Stimulated activated naive CD8-positive, alpha-beta T cell treated with anti-CD3 and anti-CD28 coated beads, Interleukin-15, amount 100 ng/mL, for 72 hours (primary cell): ENCODE measurements at regions not wholly inside any gene's neighbourhood (a gene's known extent, or its start where the extent isn't known, plus 50 kb on each side); places are given as distances from the start of the nearest gene placed in this dataset.
"Not testable (repeated sequence)": the region's sequence is repeated elsewhere in the genome, so short reads cannot be mapped to it uniquely, and the experiment has no call there.

Experiments
- ATAC-seq: fragments of 150-1000 bp; cut with Tn5 transposase; 2 replicates; pipeline ENCODE4 v1.10.0; 2021; ENCODE audit warnings: mild to moderate bottlenecking, moderate library complexity
- DNase-seq, 2 donors: peaks; one replicate each; pipeline ENCODE4 v3.0.0; 2021 to 2022
- H3K27ac Mint-ChIP-seq, 2 donors: one replicate each; pipeline ENCODE4 v1.8.0; 2022; ENCODE audit warnings: mild to moderate bottlenecking in 2 of 2, mixed read lengths in 2 of 2, moderate library complexity in 2 of 2
- H3K27me3 Mint-ChIP-seq: one replicate; pipeline ENCODE4 v1.8.0; 2022; ENCODE audit warnings: mixed read lengths
- H3K4me1 Mint-ChIP-seq: one replicate; pipeline ENCODE4 v1.8.0; 2022; ENCODE audit warnings: mild to moderate bottlenecking, mixed read lengths
- H3K4me3 Mint-ChIP-seq, 2 donors: one replicate each; pipeline ENCODE4 v1.8.0; 2022; ENCODE audit warnings: mild to moderate bottlenecking in 2 of 2, mixed read lengths in 2 of 2, moderate library complexity in 1 of 2
- H3K9me3 Mint-ChIP-seq, 2 donors: one replicate each; pipeline ENCODE4 v1.8.0; 2022; ENCODE audit warnings: mixed read lengths in 2 of 2

DNA sequence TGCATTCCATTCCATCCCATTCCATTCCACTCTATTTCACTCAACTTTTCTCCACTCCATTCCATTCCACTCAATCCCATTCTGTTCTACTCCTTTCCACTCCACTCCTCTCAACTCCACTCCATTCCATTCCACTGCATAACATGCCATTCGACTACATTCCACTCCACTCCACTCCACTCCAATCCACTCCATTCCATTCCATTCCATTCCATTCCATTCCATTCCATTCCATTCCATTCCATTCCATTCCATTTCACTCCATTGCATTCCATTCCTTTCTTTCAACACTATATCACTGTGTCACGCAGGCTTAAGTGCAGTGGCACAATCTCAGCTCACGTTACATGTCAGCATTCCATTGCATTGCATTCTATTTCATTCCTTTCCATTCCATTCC is 1430.4 kb downstream of the TSPY10 start:
- not testable (repeated sequence) for H3K4me1 Mint-ChIP-seq, DNase-seq, H3K27me3 Mint-ChIP-seq, H3K27ac Mint-ChIP-seq, H3K4me3 Mint-ChIP-seq, ATAC-seq
- peaks cover 84 to 86% of the 10 kb centered on the region in 2 donors for H3K9me3 Mint-ChIP-seq

DNA sequence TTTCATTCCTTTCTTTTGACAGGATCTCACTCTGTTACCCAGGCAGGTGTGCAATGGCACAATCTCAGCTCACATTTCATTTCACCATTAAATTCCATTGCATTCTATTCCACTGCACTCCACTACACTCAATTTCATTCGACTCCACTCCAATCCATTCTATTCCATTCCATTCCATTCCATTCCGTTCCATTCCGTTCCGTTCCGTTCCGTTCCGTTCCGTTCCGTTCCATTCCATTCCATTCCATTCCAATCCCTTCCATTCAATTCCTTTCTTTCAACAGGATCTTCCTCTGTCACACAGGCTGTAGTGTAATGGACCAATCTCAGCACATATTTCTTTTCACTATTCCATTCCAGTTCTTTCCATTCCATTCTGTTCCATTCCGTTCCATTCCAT is 1445.7 kb downstream of the TSPY10 start:
- Mint-ChIP-seq H3K4me1 (no peaks in the 10 kb centered on the region), H3K9me3 (peaks cover 95% of the 10 kb centered on the region in 2 donors), H3K4me3 (no peak overlapping the region), H3K27ac (no peak overlapping the region), H3K27me3 (no peaks in the 10 kb centered on the region)
- ATAC-seq (no peak), DNase-seq (no peak)

DNA sequence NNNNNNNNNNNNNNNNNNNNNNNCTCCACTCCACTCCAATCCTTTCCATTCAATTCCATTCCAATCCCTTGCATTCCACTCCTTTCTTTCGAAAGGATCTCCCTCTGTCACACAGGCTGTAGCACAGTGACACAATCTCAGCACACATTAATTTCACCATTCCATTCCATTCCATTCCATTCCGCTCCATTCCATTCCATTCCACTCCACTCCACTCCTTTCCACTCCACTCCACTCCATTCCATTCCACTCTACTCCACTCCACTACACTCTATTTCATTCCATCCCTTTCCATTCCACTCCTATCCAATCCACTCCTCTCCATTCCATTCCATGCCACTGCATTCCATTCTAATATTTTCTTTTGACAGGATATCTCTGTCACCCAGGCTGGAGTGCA is 1459.0 kb downstream of the TSPY10 start:
- Mint-ChIP-seq H3K4me1 (no peaks in the 10 kb centered on the region), H3K27me3 (no peaks in the 10 kb centered on the region), H3K9me3 (peaks cover 100% of the 10 kb centered on the region in 2 donors), H3K27ac (no peak overlapping the region), H3K4me3 (no peak overlapping the region)
- ATAC-seq: no peak
- no peak for DNase-seq

- no peaks in the 10 kb centered on the region for H3K27me3 Mint-ChIP-seq
- no peak for ATAC-seq
- peaks cover 100% of the 10 kb centered on the region in 2 donors for H3K9me3 Mint-ChIP-seq
These were observed 1459.9 kb downstream of the TSPY10 start for GRCh38 chrY:10987626-10988025.

GRCh38 chrY:10993955-10994354 is 1466.3 kb downstream of the TSPY10 start:
- Mint-ChIP-seq H3K4me1 (no peaks in the 10 kb centered on the region), H3K27ac (no peak overlapping the region), H3K27me3 (no peaks in the 10 kb centered on the region), H3K4me3 (no peak overlapping the region), H3K9me3 (peaks cover 100% of the 10 kb centered on the region in 2 donors)
- DNase-seq (no peak), ATAC-seq (no peak)

More at GRCh38 chrY:10987626-10988025, 1459.9 kb downstream of the TSPY10 start:
- no peak overlapping the region for H3K27ac Mint-ChIP-seq
- no peak for DNase-seq
- H3K4me1 Mint-ChIP-seq: no peaks in the 10 kb centered on the region
- H3K4me3 Mint-ChIP-seq: no peak overlapping the region

DNA sequence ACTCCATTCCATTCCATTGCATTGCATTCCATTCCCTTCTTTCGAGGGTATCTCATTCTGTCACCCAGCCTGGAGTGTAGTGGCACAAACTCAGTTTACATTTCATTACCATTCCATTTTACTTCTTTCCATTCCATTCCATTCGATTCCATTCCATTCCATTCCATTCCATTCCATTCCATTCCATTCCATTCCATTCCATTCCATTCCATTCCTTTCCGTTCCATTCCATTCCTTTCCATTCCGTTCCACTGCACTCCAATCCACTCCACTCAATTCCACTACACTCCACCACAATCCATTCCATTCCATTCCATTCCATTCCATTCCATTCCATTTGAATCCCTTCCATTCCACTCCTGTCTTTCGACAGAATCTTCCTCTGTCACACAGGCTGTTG is 1472.0 kb downstream of the TSPY10 start:
- not testable (repeated sequence) for H3K27ac Mint-ChIP-seq, H3K27me3 Mint-ChIP-seq, H3K4me1 Mint-ChIP-seq, DNase-seq, ATAC-seq, H3K4me3 Mint-ChIP-seq
- H3K9me3 Mint-ChIP-seq: peaks cover 87 to 89% of the 10 kb centered on the region in 2 donors

DNA sequence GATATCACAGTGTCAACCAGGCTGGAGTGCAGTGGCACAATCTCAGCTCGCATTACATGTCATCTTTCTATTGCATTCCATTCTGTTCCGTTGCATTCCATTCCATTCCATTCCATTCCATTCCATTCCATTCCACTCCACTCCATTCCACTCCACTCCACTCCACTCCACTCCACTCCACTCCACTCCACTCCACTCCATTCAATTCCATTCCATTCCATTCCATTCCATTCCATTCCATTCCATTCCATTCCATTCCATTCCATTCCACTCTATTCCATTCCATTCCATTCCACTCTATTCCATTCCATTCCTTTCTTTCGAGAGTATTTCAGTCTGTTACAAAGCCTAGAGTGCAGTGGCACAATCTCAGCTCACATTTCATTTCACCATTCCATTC is 1486.5 kb downstream of the TSPY10 start:
- not testable (repeated sequence) for ATAC-seq, DNase-seq, H3K4me3 Mint-ChIP-seq, H3K27ac Mint-ChIP-seq, H3K4me1 Mint-ChIP-seq, H3K27me3 Mint-ChIP-seq
- H3K9me3 Mint-ChIP-seq: peaks cover 96 to 97% of the 10 kb centered on the region in 2 donors

- H3K27me3 Mint-ChIP-seq: no peaks in the 10 kb centered on the region
- H3K4me1 Mint-ChIP-seq: no peaks in the 10 kb centered on the region
- H3K9me3 Mint-ChIP-seq: peaks cover 91% of the 10 kb centered on the region in 2 donors
- no peak for ATAC-seq
- H3K4me3 Mint-ChIP-seq: no peak overlapping the region
- H3K27ac Mint-ChIP-seq: no peak overlapping the region
- no peak for DNase-seq
These were observed 1495.1 kb downstream of the TSPY10 start for GRCh38 chrY:11022734-11023133.

- no peak for ATAC-seq
- no peak overlapping the region for H3K4me3 Mint-ChIP-seq
- no peaks in the 10 kb centered on the region for H3K4me1 Mint-ChIP-seq
- no peak for DNase-seq
- H3K27ac Mint-ChIP-seq: no peak overlapping the region
- H3K9me3 Mint-ChIP-seq: peaks cover 28 to 31% of the 10 kb centered on the region in 2 donors
- no peaks in the 10 kb centered on the region for H3K27me3 Mint-ChIP-seq
These were observed 1516.7 kb downstream of the TSPY10 start for GRCh38 chrY:11044234-11044883.

GRCh38 chrY:11063486-11063885 is 1535.8 kb downstream of the TSPY10 start:
- peaks cover 4 to 12% of the 10 kb centered on the region in 2 donors for H3K9me3 Mint-ChIP-seq
- H3K27ac Mint-ChIP-seq: no peak overlapping the region
- H3K27me3 Mint-ChIP-seq: no peaks in the 10 kb centered on the region
- ATAC-seq: no peak
- H3K4me3 Mint-ChIP-seq: no peak overlapping the region
- DNase-seq: no peak
- H3K4me1 Mint-ChIP-seq: no peaks in the 10 kb centered on the region

GRCh38 chrY:11063960-11064359 is 1536.3 kb downstream of the TSPY10 start:
- no peak for DNase-seq
- Mint-ChIP-seq H3K4me3 (no peak overlapping the region), H3K27ac (no peak overlapping the region), H3K27me3 (no peaks in the 10 kb centered on the region), H3K9me3 (peaks cover 4 to 12% of the 10 kb centered on the region in 2 donors), H3K4me1 (no peaks in the 10 kb centered on the region)
- no peak for ATAC-seq

- Mint-ChIP-seq H3K27ac (no peak overlapping the region), H3K9me3 (peaks cover 4 to 12% of the 10 kb centered on the region in 2 donors), H3K27me3 (no peaks in the 10 kb centered on the region), H3K4me1 (no peaks in the 10 kb centered on the region), H3K4me3 (no peak overlapping the region)
- ATAC-seq (no peak), DNase-seq (no peak)
These were observed 1536.7 kb downstream of the TSPY10 start for GRCh38 chrY:11064376-11064775.

DNA sequence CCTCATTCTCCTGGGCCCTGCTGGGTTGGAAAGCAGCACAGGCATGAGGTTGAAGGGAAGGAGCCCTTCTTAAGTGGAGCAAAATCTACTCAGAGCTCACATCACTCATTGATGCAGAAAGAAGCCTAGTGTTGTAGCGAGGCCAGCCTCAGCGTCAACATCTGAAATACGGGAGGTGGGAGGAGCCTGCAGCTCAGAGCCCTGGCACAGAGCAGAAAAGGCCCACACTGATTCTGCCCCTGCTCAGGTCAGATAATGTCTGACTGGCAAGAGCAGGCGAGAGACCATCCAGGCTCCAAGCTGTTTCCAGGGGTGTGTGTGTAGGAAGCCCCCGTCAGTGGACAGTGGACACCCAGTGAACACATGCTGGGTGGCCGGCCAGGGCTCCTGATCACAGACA is 1541.6 kb downstream of the TSPY10 start:
- no peaks in the 10 kb centered on the region for H3K4me1 Mint-ChIP-seq
- ATAC-seq (no peak), DNase-seq (no peak)
- no peak overlapping the region for H3K27ac Mint-ChIP-seq
- no peaks in the 10 kb centered on the region for H3K27me3 Mint-ChIP-seq
- H3K4me3 Mint-ChIP-seq: no peak overlapping the region
- peaks cover 4 to 13% of the 10 kb centered on the region in 2 donors for H3K9me3 Mint-ChIP-seq

DNA sequence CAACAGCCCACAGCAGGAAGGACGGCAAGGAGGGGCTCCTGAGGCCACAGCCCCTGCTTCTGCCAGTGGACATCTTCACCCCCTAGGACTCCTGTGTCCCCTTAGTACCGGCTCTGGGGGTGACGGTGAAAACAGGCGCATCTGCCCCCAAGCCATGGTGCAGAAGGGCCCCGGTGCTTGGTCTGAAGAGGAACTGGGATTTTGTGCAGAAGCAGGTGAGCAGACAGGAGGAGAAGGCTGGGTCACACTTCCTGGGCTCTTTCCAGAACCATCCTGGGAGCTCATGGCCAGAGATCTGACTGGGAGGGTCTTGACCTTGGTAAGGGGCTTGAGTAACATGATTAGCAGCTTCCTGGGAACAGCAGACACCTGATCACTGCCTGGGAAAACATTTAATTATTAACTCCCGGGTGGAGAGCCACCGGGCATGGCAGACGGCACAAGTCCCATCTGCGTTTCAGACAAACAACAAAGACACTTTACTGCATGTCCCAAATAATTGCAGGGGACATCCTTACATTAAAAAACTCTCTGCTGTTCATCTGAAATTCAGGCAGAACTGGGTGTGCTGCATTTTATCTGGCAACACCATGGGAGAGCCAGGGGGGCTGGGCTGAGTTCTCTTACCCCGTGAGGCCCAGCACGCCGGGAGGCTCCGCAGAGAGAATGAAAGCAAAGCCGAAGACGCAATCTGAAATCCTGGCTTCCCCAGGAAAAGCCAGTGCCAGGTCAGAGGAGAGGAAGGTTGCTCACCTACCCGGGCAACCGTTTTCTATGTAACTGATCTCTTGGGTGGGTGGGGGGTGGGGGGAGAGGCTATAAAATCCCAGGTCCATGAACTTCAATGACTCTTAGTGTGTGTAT is 1542.8 kb downstream of the TSPY10 start:
- Mint-ChIP-seq H3K4me1 (no peaks in the 10 kb centered on the region), H3K4me3 (no peak overlapping the region), H3K9me3 (peaks cover 5 to 11% of the 10 kb centered on the region in 2 donors), H3K27me3 (no peaks in the 10 kb centered on the region), H3K27ac (no peak overlapping the region)
- DNase-seq: no peak
- no peak for ATAC-seq

DNA sequence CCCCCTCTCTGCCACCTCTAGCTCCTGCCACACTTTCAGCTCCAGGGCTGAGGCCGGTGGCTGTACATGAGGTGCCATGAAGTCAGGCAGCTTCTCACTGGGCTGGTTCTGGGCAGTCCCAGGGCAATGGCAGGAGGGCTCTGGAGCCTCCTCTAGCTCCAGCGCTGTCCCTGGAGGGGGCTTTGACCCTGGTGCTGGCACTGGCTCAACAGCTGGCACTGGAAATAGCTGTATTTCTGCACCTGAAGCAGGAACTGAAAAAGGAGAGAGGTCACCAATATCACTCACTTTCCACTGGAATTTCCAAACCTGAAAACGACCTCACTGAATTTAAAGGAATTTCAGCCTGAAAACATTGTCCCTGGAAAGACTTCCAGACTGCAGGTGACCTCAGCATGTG is 1558.1 kb downstream of the TSPY10 start:
- not testable (repeated sequence) for H3K4me1 Mint-ChIP-seq

GRCh38 chrY:11097498-11097897 is 1569.8 kb downstream of the TSPY10 start:
- DNase-seq, H3K4me3 Mint-ChIP-seq, H3K27me3 Mint-ChIP-seq, H3K4me1 Mint-ChIP-seq, H3K9me3 Mint-ChIP-seq, H3K27ac Mint-ChIP-seq, ATAC-seq: not testable (repeated sequence)

More for the DNA sequence above, 1558.1 kb downstream of the TSPY10 start:
- H3K27me3 Mint-ChIP-seq, H3K4me3 Mint-ChIP-seq, H3K27ac Mint-ChIP-seq, H3K9me3 Mint-ChIP-seq, ATAC-seq, DNase-seq: not testable (repeated sequence)
